Astrocyte (in vitro differentiated cells and primary cell): ENCODE measurements at regions not wholly inside any gene's neighbourhood (a gene's known extent, or its start where the extent isn't known, plus 50 kb on each side); places are given as distances from the start of the nearest gene placed in this dataset.

Experiments
- DNase-seq: peaks from one replicate; pipeline ENCODE4 v3.0.0-alpha.2; 2010; ENCODE audit warnings: low read depth
- FAIRE-seq: peaks from 2 replicates; lab custom pipeline; 2011; peaks lifted over from hg19 to GRCh38; lab: Jason Lieb, UNC
- H2AFZ ChIP-seq: 2 replicates; pipeline ENCODE4 v1.6.0; 2012; ENCODE audit warnings: low read depth, low read length, inconsistent platforms
- H3K27ac ChIP-seq: 2 replicates; pipeline ENCODE4 v1.5.1; 2011; ENCODE audit warnings: low read depth, low read length, inconsistent platforms
- H3K27me3 ChIP-seq: 2 replicates; pipeline ENCODE4 v1.6.0; 2011; ENCODE audit warnings: low read length, inconsistent platforms; ENCODE audit not compliant: insufficient read depth
- H3K36me3 ChIP-seq: 2 replicates; pipeline ENCODE4 v1.5.1; 2011; ENCODE audit warnings: low read length, inconsistent platforms; ENCODE audit not compliant: insufficient read depth
- H3K4me1 ChIP-seq: 2 replicates; pipeline ENCODE4 v1.5.1; 2011; ENCODE audit warnings: low read length, inconsistent platforms; ENCODE audit not compliant: insufficient read depth
- H3K4me2 ChIP-seq: 2 replicates; pipeline ENCODE4 v1.6.0; 2012; ENCODE audit warnings: low read length, inconsistent platforms
- H3K4me3 ChIP-seq: 2 replicates; pipeline ENCODE4 v1.5.1; 2011; ENCODE audit warnings: low read depth, mild to moderate bottlenecking, low read length, inconsistent platforms; ENCODE audit not compliant: insufficient read depth
- H3K79me2 ChIP-seq: 2 replicates; pipeline ENCODE4 v1.6.0; 2012; ENCODE audit warnings: mild to moderate bottlenecking, low read length, inconsistent platforms; ENCODE audit not compliant: insufficient read depth
- H3K9ac ChIP-seq: 2 replicates; pipeline ENCODE4 v1.6.0; 2012; ENCODE audit warnings: mild to moderate bottlenecking, low read length, inconsistent platforms
- H3K9me3 ChIP-seq: 2 replicates; pipeline ENCODE4 v1.5.1; 2012; ENCODE audit warnings: low read depth, mild to moderate bottlenecking, low read length, inconsistent platforms; ENCODE audit not compliant: insufficient read depth
- H4K20me1 ChIP-seq: 2 replicates; pipeline ENCODE4 v1.6.0; 2012; ENCODE audit warnings: low read length, inconsistent platforms; ENCODE audit not compliant: insufficient read depth
- H3K27ac Mint-ChIP-seq: one replicate; pipeline ENCODE4 v1.8.0; 2021; ENCODE audit warnings: mild to moderate bottlenecking, mixed read lengths; ENCODE audit not compliant: unreplicated experiment
- H3K27me3 Mint-ChIP-seq: one replicate; pipeline ENCODE4 v1.8.0; 2021; ENCODE audit warnings: low read depth, mixed read lengths; ENCODE audit not compliant: unreplicated experiment
- H3K36me3 Mint-ChIP-seq: one replicate; pipeline ENCODE4 v1.8.0; 2021; ENCODE audit warnings: low read depth, mixed read lengths; ENCODE audit not compliant: unreplicated experiment
- H3K4me1 Mint-ChIP-seq: one replicate; pipeline ENCODE4 v1.8.0; 2021; ENCODE audit warnings: low read depth, mixed read lengths; ENCODE audit not compliant: unreplicated experiment
- H3K4me3 Mint-ChIP-seq: one replicate; pipeline ENCODE4 v1.8.0; 2021; ENCODE audit warnings: mild to moderate bottlenecking, moderate library complexity, mixed read lengths; ENCODE audit not compliant: unreplicated experiment
- H3K9me3 Mint-ChIP-seq: one replicate; pipeline ENCODE4 v1.8.0; 2021; ENCODE audit warnings: mild to moderate bottlenecking, mixed read lengths; ENCODE audit not compliant: unreplicated experiment
- EZH2 ChIP-seq: IDR thresholded peaks from 2 replicates; pipeline ENCODE4 v1.6.1; 2012; ENCODE audit warnings: mild to moderate bottlenecking, low read length, inconsistent platforms; ENCODE audit not compliant: insufficient read depth
- TF ChIP-seq, protein P1 (sequence below): IDR thresholded peaks from 2 replicates; pipeline ENCODE4 v1.5.1; 2011; ENCODE audit warnings: low read depth, mild to moderate bottlenecking, inconsistent platforms, low read length, moderate library complexity; ENCODE audit not compliant: insufficient read depth

DNA sequence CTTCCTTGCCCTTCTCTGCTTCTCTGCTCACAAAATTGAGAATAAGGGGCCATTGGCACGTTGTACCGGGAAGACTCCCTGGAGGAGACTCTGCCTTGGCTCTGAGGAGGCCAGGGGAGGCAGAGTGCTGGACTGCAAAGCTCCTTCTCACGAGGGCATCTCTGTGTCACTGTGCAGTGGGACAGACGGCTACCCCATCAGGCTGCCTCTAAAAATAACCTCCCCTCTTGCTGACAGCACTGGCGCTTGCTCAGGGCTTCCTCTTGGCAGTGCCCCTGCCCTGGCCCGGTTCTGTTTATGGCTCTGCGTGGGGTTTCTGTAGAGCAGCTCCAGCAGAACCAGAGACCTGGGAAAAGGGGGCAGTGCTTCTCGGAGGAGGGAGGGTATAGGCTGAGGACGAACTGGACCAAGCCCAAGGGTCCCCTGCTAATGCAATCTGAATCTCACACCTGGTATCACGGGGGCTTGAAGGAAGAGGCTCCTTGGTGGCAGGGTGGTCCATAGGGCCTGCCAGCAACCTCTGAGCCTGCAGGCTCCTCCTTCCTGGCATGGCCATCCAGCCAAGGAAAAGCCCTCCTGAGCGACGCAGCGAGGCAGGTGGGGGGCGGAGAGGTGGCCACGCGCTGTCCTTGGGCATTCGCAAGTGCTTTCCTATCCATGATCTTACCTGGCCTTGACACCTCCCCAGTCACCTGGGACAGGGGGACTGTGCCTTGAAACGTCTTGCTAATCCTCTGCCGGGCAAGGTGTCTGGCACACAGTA, 63.3 kb upstream of the TLE3 start:
- Histone ChIP-seq H2AFZ (no peak overlapping the region), H3K79me2 (no peaks in the 10 kb centered on the region), H3K36me3 (no peaks in the 10 kb centered on the region), H4K20me1 (no peaks in the 10 kb centered on the region), H3K27me3 (peaks cover 6% of the 10 kb centered on the region), H3K4me1 (peaks cover 15% of the 10 kb centered on the region), H3K4me2 (no peak overlapping the region), H3K4me3 (no peak overlapping the region), H3K9ac (no peak overlapping the region), H3K9me3 (peaks cover 5% of the 10 kb centered on the region), H3K27ac (no peak overlapping the region)
- H3K27ac Mint-ChIP-seq, result no peak overlapping the region
- TF ChIP-seq EZH2, result no peak
- TF ChIP-seq, protein P1, sequence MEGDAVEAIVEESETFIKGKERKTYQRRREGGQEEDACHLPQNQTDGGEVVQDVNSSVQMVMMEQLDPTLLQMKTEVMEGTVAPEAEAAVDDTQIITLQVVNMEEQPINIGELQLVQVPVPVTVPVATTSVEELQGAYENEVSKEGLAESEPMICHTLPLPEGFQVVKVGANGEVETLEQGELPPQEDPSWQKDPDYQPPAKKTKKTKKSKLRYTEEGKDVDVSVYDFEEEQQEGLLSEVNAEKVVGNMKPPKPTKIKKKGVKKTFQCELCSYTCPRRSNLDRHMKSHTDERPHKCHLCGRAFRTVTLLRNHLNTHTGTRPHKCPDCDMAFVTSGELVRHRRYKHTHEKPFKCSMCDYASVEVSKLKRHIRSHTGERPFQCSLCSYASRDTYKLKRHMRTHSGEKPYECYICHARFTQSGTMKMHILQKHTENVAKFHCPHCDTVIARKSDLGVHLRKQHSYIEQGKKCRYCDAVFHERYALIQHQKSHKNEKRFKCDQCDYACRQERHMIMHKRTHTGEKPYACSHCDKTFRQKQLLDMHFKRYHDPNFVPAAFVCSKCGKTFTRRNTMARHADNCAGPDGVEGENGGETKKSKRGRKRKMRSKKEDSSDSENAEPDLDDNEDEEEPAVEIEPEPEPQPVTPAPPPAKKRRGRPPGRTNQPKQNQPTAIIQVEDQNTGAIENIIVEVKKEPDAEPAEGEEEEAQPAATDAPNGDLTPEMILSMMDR, result no peak
- no peaks in the 10 kb centered on the region for H3K36me3 Mint-ChIP-seq
- H3K27me3 Mint-ChIP-seq, result peaks cover 82% of the 10 kb centered on the region
- H3K9me3 Mint-ChIP-seq, result peaks cover 8% of the 10 kb centered on the region
- H3K4me3 Mint-ChIP-seq, result no peak overlapping the region
- H3K4me1 Mint-ChIP-seq, result peaks cover 30% of the 10 kb centered on the region
- no peak for DNase-seq
- FAIRE-seq, result no peak

DNA sequence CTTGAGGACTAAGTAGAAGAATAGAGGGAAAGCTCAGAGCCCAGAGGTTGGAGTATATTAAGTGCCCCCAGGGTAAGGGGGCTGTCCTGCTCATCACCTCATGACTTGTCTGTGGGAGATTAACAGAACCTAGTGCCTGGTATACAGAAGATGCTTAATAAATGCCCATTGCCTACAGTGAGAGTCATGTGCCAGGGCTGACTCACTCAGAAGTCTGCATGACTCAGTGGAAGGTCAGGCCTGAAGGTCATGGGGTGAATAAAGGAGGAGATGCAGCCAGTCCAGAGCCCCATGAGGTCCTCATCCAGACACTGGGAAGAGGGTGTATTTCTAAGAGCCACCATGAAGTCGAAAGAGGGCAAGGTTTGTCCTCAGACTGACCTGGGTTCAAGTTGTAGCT, 62.5 kb upstream of the TLE3 start:
- TF ChIP-seq, protein P1, result no peak
- no peak for TF ChIP-seq EZH2
- no peaks in the 10 kb centered on the region for H3K36me3 Mint-ChIP-seq
- FAIRE-seq (no peak), DNase-seq (no peak)
- Histone ChIP-seq H3K79me2 (no peaks in the 10 kb centered on the region), H4K20me1 (no peaks in the 10 kb centered on the region), H3K9me3 (peaks cover 5% of the 10 kb centered on the region), H3K36me3 (no peaks in the 10 kb centered on the region), H3K27ac (no peak overlapping the region), H3K4me2 (no peak overlapping the region), H3K4me3 (no peak overlapping the region), H2AFZ (no peak overlapping the region), H3K9ac (no peak overlapping the region), H3K4me1 (peaks cover 13% of the 10 kb centered on the region), H3K27me3 (peaks cover 6% of the 10 kb centered on the region)
- H3K27ac Mint-ChIP-seq, result peak overlapping the region; percentile 23
- peaks cover 8% of the 10 kb centered on the region for H3K9me3 Mint-ChIP-seq
- no peak overlapping the region for H3K4me3 Mint-ChIP-seq
- H3K27me3 Mint-ChIP-seq, result peaks cover 80% of the 10 kb centered on the region
- H3K4me1 Mint-ChIP-seq, result peaks cover 26% of the 10 kb centered on the region

DNA sequence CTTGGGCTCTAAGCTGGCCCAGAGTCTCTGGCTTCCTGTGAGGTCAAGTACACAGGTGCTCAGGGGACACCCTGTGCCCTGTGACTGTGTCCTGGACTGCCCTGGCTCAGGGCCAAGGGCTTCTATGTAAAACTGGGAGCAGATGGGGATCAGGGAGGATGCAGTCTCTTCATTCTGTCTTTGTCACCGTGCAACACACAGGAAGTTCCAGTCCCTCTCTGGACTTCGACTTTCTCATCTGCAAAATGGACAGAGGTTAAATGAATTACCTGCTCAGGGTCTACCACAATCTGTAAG, 61.9 kb upstream of the TLE3 start:
- Histone ChIP-seq H3K27ac (no peak overlapping the region), H3K36me3 (no peaks in the 10 kb centered on the region), H3K9me3 (peaks cover 5% of the 10 kb centered on the region), H3K4me3 (no peak overlapping the region), H3K9ac (no peak overlapping the region), H3K4me2 (no peak overlapping the region), H3K79me2 (no peaks in the 10 kb centered on the region), H3K27me3 (peaks cover 6% of the 10 kb centered on the region), H4K20me1 (no peaks in the 10 kb centered on the region), H2AFZ (no peak overlapping the region), H3K4me1 (peaks cover 16% of the 10 kb centered on the region)
- FAIRE-seq, result no peak
- H3K27ac Mint-ChIP-seq, result no peak overlapping the region
- no peak for DNase-seq
- no peak overlapping the region for H3K4me3 Mint-ChIP-seq
- TF ChIP-seq, protein P1, result no peak
- TF ChIP-seq EZH2, result no peak
- H3K4me1 Mint-ChIP-seq, result peaks cover 28% of the 10 kb centered on the region
- peaks cover 79% of the 10 kb centered on the region for H3K27me3 Mint-ChIP-seq
- H3K36me3 Mint-ChIP-seq, result no peaks in the 10 kb centered on the region
- H3K9me3 Mint-ChIP-seq, result peaks cover 8% of the 10 kb centered on the region
